ENCODE measurements at regions not wholly inside any gene's neighbourhood (a gene's known extent, or its start where the extent isn't known, plus 50 kb on each side); places are given as distances from the start of the nearest gene placed in this dataset.

GRCh38 chr9:65459756-65460320 is 174.8 kb upstream of the FOXD4L5 start:
- TF ChIP-seq POLR2AphosphoS5 (IDR thresholded peaks at IDR 0.05; ENCODE audit: borderline replicate concordance, low read depth, low read length) (no peak), EZH2 (IDR thresholded peaks at IDR 0.05) (no peak), FOXP2 (optimal IDR thresholded peaks at IDR 0.05; ENCODE audit: control extremely low read depth, extremely low read length, insufficient read depth) (no peak)
